HG02970 (cell line): ENCODE measurements at regions not wholly inside any gene's neighbourhood (a gene's known extent, or its start where the extent isn't known, plus 50 kb on each side); places are given as distances from the start of the nearest gene placed in this dataset.

Experiments
- ATAC-seq: cut with Tn5 transposase; IDR thresholded peaks from one replicate; pipeline ENCODE4 v1.9.1; 2021; ENCODE audit warnings: mild to moderate bottlenecking, moderate library complexity, moderate number of reproducible peaks; ENCODE audit not compliant: unreplicated experiment, low FRiP score

GRCh38 chr15:39211108-39211979 is 369.5 kb upstream of the THBS1 start:
- no peak for ATAC-seq

DNA sequence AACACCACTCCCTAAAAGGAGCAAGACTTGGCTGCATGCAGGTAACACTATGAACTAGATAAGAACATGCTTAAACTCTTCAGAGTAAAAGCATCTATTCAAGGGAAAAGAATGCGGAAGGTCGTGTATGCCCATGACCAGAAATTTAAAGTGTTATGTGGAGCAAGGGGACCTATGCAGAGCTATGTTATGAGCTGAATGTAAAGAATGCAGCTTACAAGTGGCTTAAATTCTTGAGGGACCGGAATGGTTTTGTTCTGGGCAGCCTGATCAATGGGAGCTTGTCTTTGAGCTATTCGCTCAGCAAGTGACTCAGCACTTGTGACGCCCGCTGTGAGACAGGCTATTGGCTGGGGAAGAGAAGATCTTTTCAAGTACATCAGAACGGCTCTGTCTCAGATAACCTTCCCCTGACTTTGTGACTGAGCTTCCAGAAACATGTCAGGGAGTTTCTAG is 367.5 kb upstream of the THBS1 start:
- no peak for ATAC-seq

GRCh38 chr15:39215015-39215414 is 365.9 kb upstream of the THBS1 start:
- ATAC-seq: no peak

- no peak for ATAC-seq
Measured at GRCh38 chr15:39216816-39217215, 364.1 kb upstream of the THBS1 start.

GRCh38 chr15:39219608-39220007 is 361.3 kb upstream of the THBS1 start:
- ATAC-seq: no peak

- no peak for ATAC-seq
Measured at GRCh38 chr15:39226169-39226937, 354.5 kb upstream of the THBS1 start.

- ATAC-seq: no peak
Measured at GRCh38 chr15:39227001-39227400, 353.9 kb upstream of the THBS1 start.

- no peak for ATAC-seq
Measured at GRCh38 chr15:39228889-39229288, 352.0 kb upstream of the THBS1 start.

GRCh38 chr15:39230205-39230907 is 350.5 kb upstream of the THBS1 start:
- ATAC-seq: no peak

DNA sequence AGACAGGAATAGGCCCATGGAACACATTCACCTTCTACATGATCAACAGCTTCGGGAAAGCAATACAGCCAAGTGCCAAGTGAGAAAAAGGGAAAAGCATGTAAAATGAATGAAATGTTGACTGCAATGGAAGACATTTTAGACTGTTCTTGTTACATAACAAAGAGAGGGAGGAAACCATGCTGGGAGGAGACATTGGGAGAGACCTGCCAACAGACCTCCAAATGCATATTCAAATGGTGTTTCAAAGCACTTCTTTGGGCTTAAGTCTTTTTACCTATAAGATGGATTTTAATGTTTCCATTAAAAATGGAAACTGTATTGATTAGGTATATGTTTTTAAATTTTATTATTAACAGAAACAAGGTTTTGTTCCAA is 350.0 kb upstream of the THBS1 start:
- no peak for ATAC-seq

DNA sequence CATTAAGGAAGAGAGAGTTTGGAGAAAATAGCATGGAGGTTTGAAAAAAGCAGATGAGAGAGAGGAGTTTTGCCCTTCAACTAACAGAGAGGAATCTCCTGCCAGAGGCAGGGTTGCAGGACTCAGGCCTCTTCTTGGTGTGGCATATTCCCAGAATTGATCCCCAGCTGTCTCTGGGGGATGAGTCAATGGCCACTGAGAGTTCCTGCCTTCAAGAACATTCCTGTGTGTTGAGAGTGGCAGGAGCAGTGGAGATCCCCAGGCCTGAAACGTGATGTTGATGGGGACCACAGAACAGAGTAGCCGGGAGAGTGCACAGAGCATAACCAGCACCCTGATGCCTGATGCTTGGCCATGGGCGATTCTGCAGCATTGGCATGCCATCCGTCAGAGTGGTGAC is 348.4 kb upstream of the THBS1 start:
- ATAC-seq: no peak

- ATAC-seq: no peak
Measured at GRCh38 chr15:39235084-39235795, 345.6 kb upstream of the THBS1 start.

DNA sequence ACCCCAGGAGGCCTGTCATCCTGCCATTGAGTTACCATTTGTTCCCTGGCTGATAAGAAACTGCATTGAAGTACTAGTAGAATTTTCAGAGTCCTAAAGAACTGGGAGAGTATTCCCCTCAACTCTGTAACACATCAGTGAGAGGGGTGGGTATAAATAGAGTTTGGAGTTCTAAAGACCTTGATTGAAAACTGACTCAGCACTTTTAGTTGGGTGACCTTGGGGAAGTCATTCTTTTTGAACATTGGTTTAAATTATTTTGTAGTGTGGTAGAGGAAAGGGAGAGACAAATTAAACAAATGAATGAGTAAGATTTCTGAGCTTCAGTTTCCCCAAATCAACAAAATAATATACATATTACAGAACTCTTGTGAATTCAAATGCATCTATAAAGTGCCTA is 344.5 kb upstream of the THBS1 start:
- ATAC-seq: no peak

DNA sequence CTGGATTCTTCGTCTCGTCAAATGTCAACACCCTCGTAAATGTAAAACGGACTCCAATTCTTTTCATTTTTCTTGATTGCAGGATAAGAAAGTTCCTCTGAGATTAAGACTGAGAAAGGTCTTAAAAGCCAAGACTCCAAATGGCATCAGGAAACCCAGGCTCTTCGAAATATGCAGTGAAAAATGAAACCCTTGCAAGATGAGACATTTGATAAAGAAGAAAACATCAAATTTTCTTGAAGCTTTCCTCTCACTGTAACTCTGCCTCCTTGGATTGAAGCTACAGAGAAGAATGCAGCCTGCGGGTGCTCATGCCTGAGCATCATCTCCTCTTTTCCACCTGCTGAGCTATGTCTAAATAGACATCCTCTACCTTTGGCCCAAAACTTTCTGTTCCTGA is 342.4 kb upstream of the THBS1 start:
- no peak for ATAC-seq

DNA sequence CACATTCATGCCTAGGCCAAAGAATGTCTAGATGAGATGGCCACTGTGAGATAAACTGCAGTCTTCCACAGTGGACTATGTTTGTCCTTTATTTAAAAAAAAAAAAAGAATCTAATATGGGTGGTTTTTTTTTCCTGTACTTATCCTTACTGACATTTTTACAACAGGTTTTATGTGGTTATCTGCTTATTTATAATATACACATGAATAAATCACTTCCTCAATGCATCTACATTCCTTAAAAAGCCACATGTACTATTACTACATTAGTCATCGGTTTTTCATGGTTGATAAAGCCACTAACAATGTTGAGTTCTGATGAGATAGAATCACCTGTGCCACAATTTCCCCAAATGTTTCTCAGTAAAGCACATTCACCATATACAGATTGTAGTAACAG is 341.3 kb upstream of the THBS1 start:
- no peak for ATAC-seq

DNA sequence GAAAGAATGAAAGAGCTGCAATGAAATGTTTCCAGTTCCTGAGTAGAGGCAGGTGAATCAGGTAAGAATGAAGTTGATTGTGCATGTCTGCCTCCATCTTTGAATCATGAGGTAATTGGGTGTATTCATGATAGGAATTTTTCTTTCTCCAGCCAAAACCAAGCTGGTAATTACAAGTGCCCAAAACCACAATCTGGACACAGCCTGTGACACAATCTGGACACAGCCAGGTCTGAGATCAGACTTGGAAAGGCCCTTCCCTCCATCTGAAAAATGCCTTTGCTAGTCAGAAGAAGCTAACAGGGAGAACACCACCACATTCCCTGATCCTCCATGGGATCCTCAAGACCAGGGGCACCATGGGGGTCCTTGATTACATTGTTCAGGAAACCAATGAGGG is 338.5 kb upstream of the THBS1 start:
- ATAC-seq: no peak

GRCh38 chr15:39243396-39243795 is 337.5 kb upstream of the THBS1 start:
- no peak for ATAC-seq

- no peak for ATAC-seq
Measured at GRCh38 chr15:39244776-39245175, 336.1 kb upstream of the THBS1 start.

- ATAC-seq: no peak
Measured at GRCh38 chr15:39246523-39246922, 334.4 kb upstream of the THBS1 start.

- no peak for ATAC-seq
Measured at GRCh38 chr15:39247574-39247973, 333.3 kb upstream of the THBS1 start.
